A549 (cell line): ENCODE measurements at regions not wholly inside any gene's neighbourhood (a gene's known extent, or its start where the extent isn't known, plus 50 kb on each side); places are given as distances from the start of the nearest gene placed in this dataset.
A peak's percentile ranks its signal among the peaks of the same experiment; 100 is the strongest.

Experiments used
- ATAC-seq, 2 experiments: fragments of 200-7000 bp in 1 of 2; fragments of >200 bp in 1 of 2; cut with Nextera tagmentation in 1 of 2; cut with Tn5 transposase in 1 of 2; 3 replicates each; pipeline versions ENCODE4 v1.8.0 to v1.9.1; 2018 to 2020; ENCODE audit warnings: mild to moderate bottlenecking in 1 of 2, moderate library complexity in 1 of 2
- CTCF ChIA-PET: fragments of 300-600 bp; sonication (Branson Sonifier 250); formaldehyde crosslinking; extraction: SDS; loops from one replicate; lab custom pipeline; 2021; ENCODE audit warnings: antibody characterized with exemption, inconsistent platforms; lab: Yijun Ruan, JAX
- POLR2A ChIA-PET: fragments of 350-600 bp; formaldehyde crosslinking; extraction: SDS; loops from one replicate; lab custom pipeline; 2021; ENCODE audit warnings: antibody characterized with exemption, inconsistent platforms; lab: Yijun Ruan, JAX
- DNase-seq, 2 experiments: peaks; one replicate each; pipeline versions ENCODE4 v3.0.0 to v3.0.0-alpha.2; 2011 to 2016; ENCODE audit warnings: low read depth in 1 of 2, low spot score in 1 of 2
- FAIRE-seq: peaks from 2 replicates; lab custom pipeline; 2011; peaks lifted over from hg19 to GRCh38; lab: Jason Lieb, UNC
- H3K27ac ChIP-seq, 2 experiments: fragments of >200 bp; sonication (Bioruptor Twin); formaldehyde crosslinking; 3 replicates each; pipeline ENCODE4 v1.5.1; 2016 to 2017
- H3K4me1 ChIP-seq: fragments of >200 bp; sonication (Bioruptor Twin); formaldehyde crosslinking; 3 replicates; pipeline ENCODE4 v1.6.1; 2016
- H3K4me2 ChIP-seq: fragments of >200 bp; sonication (Bioruptor Twin); formaldehyde crosslinking; 3 replicates; pipeline ENCODE4 v1.6.1; 2016
- H3K4me3 ChIP-seq: fragments of >200 bp; sonication (Bioruptor Twin); formaldehyde crosslinking; 3 replicates; pipeline ENCODE4 v1.5.1; 2016
- H3K9me3 ChIP-seq: fragments of >200 bp; sonication (Bioruptor Twin); formaldehyde crosslinking; 3 replicates; pipeline ENCODE4 v1.6.1; 2016
- CBX8 ChIP-seq: fragments of 200-600 bp; sonication (generic); IDR thresholded peaks from 2 replicates; pipeline ENCODE4 v1.6.1; 2016
- CHD2 ChIP-seq: fragments of 150-350 bp; IDR thresholded peaks from 2 replicates; pipeline ENCODE4 v1.6.1; 2014; ENCODE audit warnings: low read length; ENCODE audit not compliant: partially characterized antibody
- EP300 ChIP-seq, 2 experiments: fragments of >200 bp; sonication (Bioruptor Twin); formaldehyde crosslinking; IDR thresholded peaks; 2 replicates in 1 of 2; 3 replicates in 1 of 2; pipeline ENCODE4 v1.6.1; 2016 to 2017
- ESRRA ChIP-seq: fragments of 150-350 bp; IDR thresholded peaks from 2 replicates; pipeline ENCODE4 v1.6.1; 2014; ENCODE audit warnings: mild to moderate bottlenecking, low read length, borderline replicate concordance
- FOSL2 ChIP-seq, 2 experiments: fragments of 450-650 bp in 1 of 2; fragments of >200 bp in 1 of 2; sonication (Bioruptor Twin) in 1 of 2; formaldehyde crosslinking; IDR thresholded peaks; 2 replicates each; pipeline versions ENCODE4 v1.5.0 to v1.6.1; 2016 to 2020; ENCODE audit warnings: mild to moderate bottlenecking in 1 of 2, moderate library complexity in 1 of 2
- GATA3 ChIP-seq: IDR thresholded peaks from 2 replicates; pipeline ENCODE4 v1.6.1; 2012; ENCODE audit warnings: borderline replicate concordance
- HOXA7 ChIP-seq: fragments of 250-450 bp; sonication (Bioruptor Pico); IDR thresholded peaks from 2 replicates; pipeline ENCODE4 v1.5.0; 2020; ENCODE audit warnings: mild to moderate bottlenecking, moderate library complexity
- KDM1A ChIP-seq: fragments of 200-600 bp; sonication (generic); IDR thresholded peaks from 2 replicates; pipeline ENCODE4 v1.6.1; 2016; ENCODE audit warnings: low read depth, mild to moderate bottlenecking
- KDM5A ChIP-seq: fragments of 200-600 bp; sonication (generic); IDR thresholded peaks from 2 replicates; pipeline ENCODE4 v1.6.1; 2016; ENCODE audit warnings: antibody characterized with exemption, mild to moderate bottlenecking
- NFE2L2 ChIP-seq: fragments of 150-350 bp; conservative IDR thresholded peaks from 2 replicates; pipeline ENCODE4 v1.6.1; 2014; ENCODE audit warnings: low read length
- NPAS2 ChIP-seq: fragments of 250-450 bp; sonication (Bioruptor Pico); IDR thresholded peaks from 2 replicates; pipeline ENCODE4 v1.8.0; 2022; ENCODE audit warnings: mild to moderate bottlenecking, moderate library complexity, borderline replicate concordance
- NR3C1 ChIP-seq: fragments of >200 bp; sonication (Bioruptor Twin); formaldehyde crosslinking; IDR thresholded peaks from 3 replicates; pipeline ENCODE4 v1.6.1; 2017
- POLR2A ChIP-seq: IDR thresholded peaks from 2 replicates; pipeline ENCODE4 v1.6.1; 2012; ENCODE audit warnings: mild to moderate bottlenecking, low read length
- RAD21 ChIP-seq, 2 experiments: fragments of >200 bp in 1 of 2; sonication (Bioruptor Twin) in 1 of 2; formaldehyde crosslinking in 1 of 2; IDR thresholded peaks in 1 of 2; conservative IDR thresholded peaks in 1 of 2; 2 replicates in 1 of 2; 3 replicates in 1 of 2; pipeline ENCODE4 v1.6.1; 2012 to 2018; ENCODE audit warnings: inconsistent platforms in 1 of 2
- RARB ChIP-seq: fragments of 250-450 bp; sonication (Bioruptor Pico); IDR thresholded peaks from 2 replicates; pipeline ENCODE4 v1.8.0; 2021; ENCODE audit warnings: mild to moderate bottlenecking, moderate library complexity
- RFX5 ChIP-seq: fragments of 450-650 bp; IDR thresholded peaks from 2 replicates; pipeline ENCODE4 v1.7.1; 2014; ENCODE audit warnings: antibody characterized with exemption, mild to moderate bottlenecking, moderate library complexity
- SMC3 ChIP-seq: fragments of >200 bp; sonication (Bioruptor Twin); formaldehyde crosslinking; IDR thresholded peaks from 3 replicates; pipeline ENCODE4 v1.6.1; 2018; ENCODE audit warnings: inconsistent platforms
- SREBF2 ChIP-seq: fragments of 450-650 bp; IDR thresholded peaks from 2 replicates; pipeline ENCODE4 v1.6.1; 2014; ENCODE audit warnings: mild to moderate bottlenecking, moderate library complexity
- TFCP2L1 ChIP-seq: fragments of 250-450 bp; sonication (Bioruptor Pico); IDR thresholded peaks from 2 replicates; pipeline ENCODE4 v1.5.0; 2021; ENCODE audit warnings: mild to moderate bottlenecking
- ZC3H11A ChIP-seq: fragments of 450-650 bp; IDR thresholded peaks from 2 replicates; pipeline ENCODE4 v1.6.1; 2014; ENCODE audit warnings: antibody characterized with exemption, mild to moderate bottlenecking
- ZFP36 ChIP-seq: fragments of 450-650 bp; IDR thresholded peaks from 2 replicates; pipeline ENCODE4 v1.6.1; 2014; ENCODE audit warnings: borderline replicate concordance; ENCODE audit not compliant: partially characterized antibody
- WGBS: methylation state at CpG from one replicate; pipeline ENCODE4 v1.1.6; 2017; ENCODE audit errors: missing lambda C conversion rate; 5-methylcytosine and 5-hydroxymethylcytosine counted together
- TF ChIP-seq, protein P1 (sequence below): fragments of 250-450 bp; sonication (Bioruptor Pico); IDR thresholded peaks from 2 replicates; pipeline ENCODE4 v1.5.0; 2021; ENCODE audit warnings: mild to moderate bottlenecking, moderate library complexity, borderline replicate concordance
- TF ChIP-seq, protein P2 (sequence below): IDR thresholded peaks from 2 replicates; pipeline ENCODE4 v1.6.1; 2012; ENCODE audit warnings: low read depth, borderline replicate concordance
- TF ChIP-seq, protein P3 (sequence below): fragments of 250-450 bp; sonication (Bioruptor Pico); IDR thresholded peaks from 2 replicates; pipeline ENCODE4 v1.5.0; 2020; ENCODE audit warnings: low read depth, mild to moderate bottlenecking, moderate library complexity
- TF ChIP-seq, protein P4 (sequence below): fragments of 200-600 bp; sonication (generic); IDR thresholded peaks from 2 replicates; pipeline ENCODE4 v1.6.1; 2016; ENCODE audit warnings: antibody characterized with exemption, mild to moderate bottlenecking, moderate library complexity

DNA sequence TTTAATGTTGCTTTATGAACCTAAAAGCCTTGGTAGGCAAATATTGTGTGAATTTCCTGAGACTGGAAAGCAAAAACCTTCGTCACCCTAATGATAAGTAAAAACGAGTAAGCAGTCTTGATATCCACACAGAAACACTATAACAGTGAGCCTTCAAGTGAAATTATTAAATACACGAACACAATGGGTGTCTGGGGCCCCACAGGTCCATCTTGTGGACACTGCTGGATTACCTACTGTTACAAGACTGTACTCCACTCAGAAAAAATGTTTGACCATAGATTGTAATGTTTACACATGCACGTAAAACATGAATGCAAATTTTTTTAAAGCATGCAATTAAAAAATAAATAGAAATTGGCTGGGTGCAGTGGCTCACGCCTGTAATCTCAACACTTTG lies 466.9 kb downstream of the CD83 start:
- FAIRE-seq (no peak), DNase-seq (peak; percentile 3 to 27), ATAC-seq (no peak)
- TF ChIP-seq SMC3 (peak; percentile 33; the same call in 1 of the 3 replicates), RAD21 (conservative IDR thresholded peaks at IDR 0.05 in 1 of 2, IDR thresholded peaks at IDR 0.05 in 1 of 2) (peak; percentile 28 to 33; a peak in 4 of 5 replicates), NR3C1 (no peak)
- Histone ChIP-seq H3K4me3 (no peak overlapping the region), H3K4me2 (no peak overlapping the region), H3K27ac (no peak overlapping the region), H3K4me1 (no peaks in the 10 kb centered on the region), H3K9me3 (no peaks in the 10 kb centered on the region)
- CTCF ChIA-PET: no interaction called here
- 52% methylated on average over 5 of the region's 5 CpGs for WGBS
- POLR2A ChIA-PET: no interaction called here

DNA sequence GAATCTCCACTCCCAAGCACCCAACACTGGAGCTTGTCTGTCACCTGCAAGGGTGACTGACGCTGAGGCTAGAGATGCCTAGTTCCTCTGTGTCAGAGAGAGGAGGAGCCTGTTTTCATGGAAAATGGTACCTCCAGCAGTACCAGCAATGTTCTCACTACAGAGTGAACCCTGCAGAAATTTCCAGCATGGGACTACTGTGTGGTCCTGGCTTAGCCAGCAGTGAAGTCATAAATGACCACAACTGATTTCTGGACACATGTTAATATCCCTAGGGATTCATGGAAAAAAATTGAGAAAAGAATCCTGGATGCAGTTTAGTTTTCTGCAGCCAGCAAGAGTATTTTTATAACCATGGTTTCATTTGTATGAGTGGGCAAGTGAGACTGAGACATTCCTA lies 468.1 kb downstream of the CD83 start:
- Histone ChIP-seq H3K4me3 (no peak overlapping the region), H3K4me2 (no peak overlapping the region), H3K4me1 (no peaks in the 10 kb centered on the region), H3K27ac (0 out of 6 replicates have a peak overlapping the region, but pooled peaks of 1 of the 2 experiments have one; percentile 26), H3K9me3 (no peaks in the 10 kb centered on the region)
- CTCF ChIA-PET: no interaction called here
- TF ChIP-seq KDM5A (no peak), CBX8 (no peak), RARB (no peak), KDM1A (no peak), SREBF2 (no peak), GATA3 (no peak), HOXA7 (CRISPR knock-in tag) (no peak), NPAS2 (CRISPR knock-in tag) (no peak), ZC3H11A (no peak)
- TF ChIP-seq, protein P1, sequence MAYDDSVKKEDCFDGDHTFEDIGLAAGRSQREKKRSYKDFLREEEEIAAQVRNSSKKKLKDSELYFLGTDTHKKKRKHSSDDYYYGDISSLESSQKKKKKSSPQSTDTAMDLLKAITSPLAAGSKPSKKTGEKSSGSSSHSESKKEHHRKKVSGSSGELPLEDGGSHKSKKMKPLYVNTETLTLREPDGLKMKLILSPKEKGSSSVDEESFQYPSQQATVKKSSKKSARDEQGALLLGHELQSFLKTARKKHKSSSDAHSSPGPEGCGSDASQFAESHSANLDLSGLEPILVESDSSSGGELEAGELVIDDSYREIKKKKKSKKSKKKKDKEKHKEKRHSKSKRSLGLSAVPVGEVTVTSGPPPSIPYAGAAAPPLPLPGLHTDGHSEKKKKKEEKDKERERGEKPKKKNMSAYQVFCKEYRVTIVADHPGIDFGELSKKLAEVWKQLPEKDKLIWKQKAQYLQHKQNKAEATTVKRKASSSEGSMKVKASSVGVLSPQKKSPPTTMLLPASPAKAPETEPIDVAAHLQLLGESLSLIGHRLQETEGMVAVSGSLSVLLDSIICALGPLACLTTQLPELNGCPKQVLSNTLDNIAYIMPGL: no peak
- TF ChIP-seq, protein P2, sequence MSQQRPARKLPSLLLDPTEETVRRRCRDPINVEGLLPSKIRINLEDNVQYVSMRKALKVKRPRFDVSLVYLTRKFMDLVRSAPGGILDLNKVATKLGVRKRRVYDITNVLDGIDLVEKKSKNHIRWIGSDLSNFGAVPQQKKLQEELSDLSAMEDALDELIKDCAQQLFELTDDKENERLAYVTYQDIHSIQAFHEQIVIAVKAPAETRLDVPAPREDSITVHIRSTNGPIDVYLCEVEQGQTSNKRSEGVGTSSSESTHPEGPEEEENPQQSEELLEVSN: no peak
- ATAC-seq: no peak
- DNase-seq: no peak
- 80% methylated on average over 1 of the region's 1 CpG for WGBS
- no peak for FAIRE-seq
- POLR2A ChIA-PET: no interaction called here

DNA sequence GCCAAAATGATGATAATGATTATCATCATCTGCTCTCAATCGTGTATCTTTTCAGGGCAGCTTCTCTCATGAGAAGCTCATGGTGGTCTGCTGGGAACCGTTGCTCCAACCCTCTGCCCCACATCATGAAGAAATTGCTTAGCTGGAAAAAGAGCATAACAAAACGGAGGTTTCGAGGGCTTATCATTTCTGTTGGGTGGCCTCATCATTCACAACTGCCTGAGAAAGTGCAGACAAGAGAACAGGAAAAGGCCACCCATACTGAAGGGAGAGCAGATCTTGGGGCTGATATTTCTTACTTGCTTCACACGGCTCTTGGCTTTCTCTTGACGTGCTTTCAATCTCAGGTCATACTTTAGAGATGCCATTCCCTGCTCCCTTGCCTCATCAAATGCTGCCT lies 471.6 kb downstream of the CD83 start:
- 50% methylated on average over 6 of the region's 6 CpGs for WGBS
- POLR2A ChIA-PET: no interaction called here
- Histone ChIP-seq H3K4me2 (no peak overlapping the region), H3K27ac (no peak overlapping the region), H3K9me3 (no peaks in the 10 kb centered on the region), H3K4me1 (no peaks in the 10 kb centered on the region), H3K4me3 (no peak overlapping the region)
- DNase-seq (no peak), FAIRE-seq (no peak), ATAC-seq (no peak)
- CTCF ChIA-PET: no interaction called here
- TF ChIP-seq, protein P3, sequence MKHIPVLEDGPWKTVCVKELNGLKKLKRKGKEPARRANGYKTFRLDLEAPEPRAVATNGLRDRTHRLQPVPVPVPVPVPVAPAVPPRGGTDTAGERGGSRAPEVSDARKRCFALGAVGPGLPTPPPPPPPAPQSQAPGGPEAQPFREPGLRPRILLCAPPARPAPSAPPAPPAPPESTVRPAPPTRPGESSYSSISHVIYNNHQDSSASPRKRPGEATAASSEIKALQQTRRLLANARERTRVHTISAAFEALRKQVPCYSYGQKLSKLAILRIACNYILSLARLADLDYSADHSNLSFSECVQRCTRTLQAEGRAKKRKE (CRISPR knock-in tag): no peak
- TF ChIP-seq POLR2A: no peak
- TF ChIP-seq RFX5: no peak
- TF ChIP-seq NFE2L2: no peak
- no peak for TF ChIP-seq NPAS2 (CRISPR knock-in tag)
- TF ChIP-seq TFCP2L1 (CRISPR knock-in tag): no peak
- TF ChIP-seq NR3C1: no peak
- TF ChIP-seq, protein P4, sequence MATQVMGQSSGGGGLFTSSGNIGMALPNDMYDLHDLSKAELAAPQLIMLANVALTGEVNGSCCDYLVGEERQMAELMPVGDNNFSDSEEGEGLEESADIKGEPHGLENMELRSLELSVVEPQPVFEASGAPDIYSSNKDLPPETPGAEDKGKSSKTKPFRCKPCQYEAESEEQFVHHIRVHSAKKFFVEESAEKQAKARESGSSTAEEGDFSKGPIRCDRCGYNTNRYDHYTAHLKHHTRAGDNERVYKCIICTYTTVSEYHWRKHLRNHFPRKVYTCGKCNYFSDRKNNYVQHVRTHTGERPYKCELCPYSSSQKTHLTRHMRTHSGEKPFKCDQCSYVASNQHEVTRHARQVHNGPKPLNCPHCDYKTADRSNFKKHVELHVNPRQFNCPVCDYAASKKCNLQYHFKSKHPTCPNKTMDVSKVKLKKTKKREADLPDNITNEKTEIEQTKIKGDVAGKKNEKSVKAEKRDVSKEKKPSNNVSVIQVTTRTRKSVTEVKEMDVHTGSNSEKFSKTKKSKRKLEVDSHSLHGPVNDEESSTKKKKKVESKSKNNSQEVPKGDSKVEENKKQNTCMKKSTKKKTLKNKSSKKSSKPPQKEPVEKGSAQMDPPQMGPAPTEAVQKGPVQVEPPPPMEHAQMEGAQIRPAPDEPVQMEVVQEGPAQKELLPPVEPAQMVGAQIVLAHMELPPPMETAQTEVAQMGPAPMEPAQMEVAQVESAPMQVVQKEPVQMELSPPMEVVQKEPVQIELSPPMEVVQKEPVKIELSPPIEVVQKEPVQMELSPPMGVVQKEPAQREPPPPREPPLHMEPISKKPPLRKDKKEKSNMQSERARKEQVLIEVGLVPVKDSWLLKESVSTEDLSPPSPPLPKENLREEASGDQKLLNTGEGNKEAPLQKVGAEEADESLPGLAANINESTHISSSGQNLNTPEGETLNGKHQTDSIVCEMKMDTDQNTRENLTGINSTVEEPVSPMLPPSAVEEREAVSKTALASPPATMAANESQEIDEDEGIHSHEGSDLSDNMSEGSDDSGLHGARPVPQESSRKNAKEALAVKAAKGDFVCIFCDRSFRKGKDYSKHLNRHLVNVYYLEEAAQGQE: no peak
- TF ChIP-seq EP300 (IDR thresholded peaks at IDR 0.05): no peak
- no peak for TF ChIP-seq ZFP36
- TF ChIP-seq CHD2: no peak
- TF ChIP-seq ESRRA: no peak
- TF ChIP-seq KDM1A: no peak
- no peak for TF ChIP-seq KDM5A
- TF ChIP-seq FOSL2 (IDR thresholded peaks at IDR 0.05): no peak
- TF ChIP-seq FOSL2 (CRISPR knock-in tag; IDR thresholded peaks at IDR 0.05): no peak
